GM12878 (cell line): ENCODE measurements at regions not wholly inside any gene's neighbourhood (a gene's known extent, or its start where the extent isn't known, plus 50 kb on each side); places are given as distances from the start of the nearest gene placed in this dataset.

Experiments used
- CBFB ChIP-seq: IDR thresholded peaks from 2 replicates; pipeline ENCODE4 v1.6.1; 2016; ENCODE audit warnings: antibody characterized with exemption, low read depth
- CTCF ChIP-seq, 3 experiments: IDR thresholded peaks in 2 of 3; conservative IDR thresholded peaks in 1 of 3; 2 replicates each; pipeline ENCODE4 v1.5.1; 2011; ENCODE audit warnings: low read depth in 3 of 3, low read length in 3 of 3, mild to moderate bottlenecking in 3 of 3, control low read depth in 2 of 3, moderate library complexity in 2 of 3, inconsistent platforms in 1 of 3, mixed read lengths in 1 of 3; ENCODE audit not compliant: control insufficient read depth in 2 of 3, insufficient read depth in 1 of 3; ENCODE audit errors: extremely low read depth in 1 of 3
- NFIC ChIP-seq: IDR thresholded peaks from 2 replicates; pipeline ENCODE4 v1.6.1; 2012; ENCODE audit warnings: low read depth, mild to moderate bottlenecking, inconsistent platforms, low read length, moderate library complexity
- NRF1 ChIP-seq: conservative IDR thresholded peaks from 2 replicates; pipeline ENCODE4 v1.6.1; 2011; ENCODE audit warnings: mild to moderate bottlenecking, low read depth, low read length, improper control_type of control experiment
- POLR2AphosphoS5 ChIP-seq: IDR thresholded peaks from 2 replicates; pipeline ENCODE4 v1.6.1; 2011; ENCODE audit warnings: mild to moderate bottlenecking, low read length, inconsistent platforms
- TF ChIP-seq, protein P1 (sequence below): IDR thresholded peaks from 2 replicates; pipeline ENCODE4 v1.6.1; 2012; ENCODE audit warnings: mild to moderate bottlenecking, low read depth, low read length
- TF ChIP-seq, protein P2 (sequence below): fragments of 450-650 bp; IDR thresholded peaks from 2 replicates; pipeline ENCODE4 v1.6.1; 2017; ENCODE audit warnings: mild to moderate bottlenecking, moderate library complexity

DNA sequence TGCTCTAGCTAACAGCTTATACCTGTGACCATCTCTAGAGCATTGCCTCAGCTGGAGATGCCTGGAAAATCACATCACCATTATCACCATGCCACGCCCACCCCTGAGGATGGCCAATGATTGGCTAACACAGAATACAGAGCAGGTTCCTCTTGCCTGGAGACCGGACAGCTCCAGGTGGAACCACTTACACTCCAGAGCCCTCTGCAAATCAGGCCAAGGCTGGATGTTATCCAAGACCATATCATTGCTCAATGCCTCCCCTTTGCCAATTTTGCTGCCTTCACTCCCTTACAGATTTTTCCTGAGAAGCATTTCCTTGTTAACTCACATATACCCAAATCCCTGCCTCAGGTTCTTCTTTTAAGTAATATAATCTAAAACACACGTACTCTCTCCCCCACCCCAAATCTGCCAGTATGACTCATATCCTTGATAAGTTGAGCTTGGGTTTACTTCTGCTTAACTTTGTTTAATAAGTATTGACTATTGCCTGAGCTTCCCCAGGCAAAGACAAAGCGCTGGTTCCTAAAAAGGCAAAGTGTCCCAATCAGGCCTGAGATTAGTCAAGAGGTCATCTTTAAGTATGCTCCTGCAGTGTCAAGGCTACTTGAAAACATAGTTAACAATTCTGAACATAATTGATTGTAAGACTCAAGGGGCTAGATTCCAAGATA is 309.6 kb downstream of the EPB41L4A start:
- TF ChIP-seq CTCF (IDR thresholded peaks at IDR 0.05 in 2 of 3, conservative IDR thresholded peaks at IDR 0.05 in 1 of 3; ENCODE audit: control insufficient read depth in 2 of 3, extremely low read depth in 1 of 3, insufficient read depth in 1 of 3, low read depth in 3 of 3, low read length in 3 of 3) (no peak), NRF1 (no peak), CBFB (no peak), POLR2AphosphoS5 (no peak), NFIC (no peak)
- TF ChIP-seq, protein P1, sequence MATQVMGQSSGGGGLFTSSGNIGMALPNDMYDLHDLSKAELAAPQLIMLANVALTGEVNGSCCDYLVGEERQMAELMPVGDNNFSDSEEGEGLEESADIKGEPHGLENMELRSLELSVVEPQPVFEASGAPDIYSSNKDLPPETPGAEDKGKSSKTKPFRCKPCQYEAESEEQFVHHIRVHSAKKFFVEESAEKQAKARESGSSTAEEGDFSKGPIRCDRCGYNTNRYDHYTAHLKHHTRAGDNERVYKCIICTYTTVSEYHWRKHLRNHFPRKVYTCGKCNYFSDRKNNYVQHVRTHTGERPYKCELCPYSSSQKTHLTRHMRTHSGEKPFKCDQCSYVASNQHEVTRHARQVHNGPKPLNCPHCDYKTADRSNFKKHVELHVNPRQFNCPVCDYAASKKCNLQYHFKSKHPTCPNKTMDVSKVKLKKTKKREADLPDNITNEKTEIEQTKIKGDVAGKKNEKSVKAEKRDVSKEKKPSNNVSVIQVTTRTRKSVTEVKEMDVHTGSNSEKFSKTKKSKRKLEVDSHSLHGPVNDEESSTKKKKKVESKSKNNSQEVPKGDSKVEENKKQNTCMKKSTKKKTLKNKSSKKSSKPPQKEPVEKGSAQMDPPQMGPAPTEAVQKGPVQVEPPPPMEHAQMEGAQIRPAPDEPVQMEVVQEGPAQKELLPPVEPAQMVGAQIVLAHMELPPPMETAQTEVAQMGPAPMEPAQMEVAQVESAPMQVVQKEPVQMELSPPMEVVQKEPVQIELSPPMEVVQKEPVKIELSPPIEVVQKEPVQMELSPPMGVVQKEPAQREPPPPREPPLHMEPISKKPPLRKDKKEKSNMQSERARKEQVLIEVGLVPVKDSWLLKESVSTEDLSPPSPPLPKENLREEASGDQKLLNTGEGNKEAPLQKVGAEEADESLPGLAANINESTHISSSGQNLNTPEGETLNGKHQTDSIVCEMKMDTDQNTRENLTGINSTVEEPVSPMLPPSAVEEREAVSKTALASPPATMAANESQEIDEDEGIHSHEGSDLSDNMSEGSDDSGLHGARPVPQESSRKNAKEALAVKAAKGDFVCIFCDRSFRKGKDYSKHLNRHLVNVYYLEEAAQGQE, result no peak
- TF ChIP-seq, protein P2, sequence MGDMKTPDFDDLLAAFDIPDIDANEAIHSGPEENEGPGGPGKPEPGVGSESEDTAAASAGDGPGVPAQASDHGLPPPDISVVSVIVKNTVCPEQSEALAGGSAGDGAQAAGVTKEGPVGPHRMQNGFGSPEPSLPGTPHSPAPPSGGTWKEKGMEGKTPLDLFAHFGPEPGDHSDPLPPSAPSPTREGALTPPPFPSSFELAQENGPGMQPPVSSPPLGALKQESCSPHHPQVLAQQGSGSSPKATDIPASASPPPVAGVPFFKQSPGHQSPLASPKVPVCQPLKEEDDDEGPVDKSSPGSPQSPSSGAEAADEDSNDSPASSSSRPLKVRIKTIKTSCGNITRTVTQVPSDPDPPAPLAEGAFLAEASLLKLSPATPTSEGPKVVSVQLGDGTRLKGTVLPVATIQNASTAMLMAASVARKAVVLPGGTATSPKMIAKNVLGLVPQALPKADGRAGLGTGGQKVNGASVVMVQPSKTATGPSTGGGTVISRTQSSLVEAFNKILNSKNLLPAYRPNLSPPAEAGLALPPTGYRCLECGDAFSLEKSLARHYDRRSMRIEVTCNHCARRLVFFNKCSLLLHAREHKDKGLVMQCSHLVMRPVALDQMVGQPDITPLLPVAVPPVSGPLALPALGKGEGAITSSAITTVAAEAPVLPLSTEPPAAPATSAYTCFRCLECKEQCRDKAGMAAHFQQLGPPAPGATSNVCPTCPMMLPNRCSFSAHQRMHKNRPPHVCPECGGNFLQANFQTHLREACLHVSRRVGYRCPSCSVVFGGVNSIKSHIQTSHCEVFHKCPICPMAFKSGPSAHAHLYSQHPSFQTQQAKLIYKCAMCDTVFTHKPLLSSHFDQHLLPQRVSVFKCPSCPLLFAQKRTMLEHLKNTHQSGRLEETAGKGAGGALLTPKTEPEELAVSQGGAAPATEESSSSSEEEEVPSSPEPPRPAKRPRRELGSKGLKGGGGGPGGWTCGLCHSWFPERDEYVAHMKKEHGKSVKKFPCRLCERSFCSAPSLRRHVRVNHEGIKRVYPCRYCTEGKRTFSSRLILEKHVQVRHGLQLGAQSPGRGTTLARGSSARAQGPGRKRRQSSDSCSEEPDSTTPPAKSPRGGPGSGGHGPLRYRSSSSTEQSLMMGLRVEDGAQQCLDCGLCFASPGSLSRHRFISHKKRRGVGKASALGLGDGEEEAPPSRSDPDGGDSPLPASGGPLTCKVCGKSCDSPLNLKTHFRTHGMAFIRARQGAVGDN, result no peak
